Femur (tissue), 1 donor: ENCODE measurements at regions not wholly inside any gene's neighbourhood (a gene's known extent, or its start where the extent isn't known, plus 50 kb on each side); places are given as distances from the start of the nearest gene placed in this dataset.

Experiments
- DNase-seq: peaks from one replicate; pipeline ENCODE4 v3.0.0-alpha.2; 2017

DNA sequence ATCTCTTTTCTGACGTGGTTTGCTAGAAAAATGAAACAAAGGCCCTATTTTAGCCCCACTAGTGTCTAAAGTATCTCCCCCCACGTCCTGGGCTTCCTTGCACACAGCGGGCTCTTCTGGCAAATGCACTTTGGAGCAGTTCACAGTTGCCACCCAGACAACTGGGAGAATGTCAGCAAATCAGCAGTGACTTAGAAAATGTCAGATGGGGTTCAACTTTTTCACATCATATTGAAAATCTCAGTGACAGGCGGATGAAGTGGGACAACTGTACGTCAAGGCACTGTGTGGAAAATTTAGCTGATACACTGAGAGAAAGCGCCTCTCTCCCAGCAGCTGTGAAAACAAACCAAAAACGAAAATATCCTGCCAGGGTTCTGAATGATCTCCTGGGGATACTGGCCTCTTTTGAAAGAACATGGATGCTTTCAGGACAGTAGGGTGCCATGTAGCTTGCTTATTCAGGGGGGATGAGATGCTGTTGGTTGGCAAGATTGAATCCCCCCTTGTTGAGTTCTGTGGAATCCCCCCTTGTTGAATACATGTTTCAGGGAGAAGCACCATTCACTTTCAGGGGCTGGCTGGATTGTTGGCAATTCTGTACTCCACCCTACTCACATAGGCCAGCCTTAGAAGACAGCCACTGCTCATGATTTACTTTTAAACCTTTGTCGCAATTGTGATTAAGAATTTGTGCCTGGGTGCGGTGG, 372.8 kb upstream of the CELF2 start:
- DNase-seq = no peak

DNA sequence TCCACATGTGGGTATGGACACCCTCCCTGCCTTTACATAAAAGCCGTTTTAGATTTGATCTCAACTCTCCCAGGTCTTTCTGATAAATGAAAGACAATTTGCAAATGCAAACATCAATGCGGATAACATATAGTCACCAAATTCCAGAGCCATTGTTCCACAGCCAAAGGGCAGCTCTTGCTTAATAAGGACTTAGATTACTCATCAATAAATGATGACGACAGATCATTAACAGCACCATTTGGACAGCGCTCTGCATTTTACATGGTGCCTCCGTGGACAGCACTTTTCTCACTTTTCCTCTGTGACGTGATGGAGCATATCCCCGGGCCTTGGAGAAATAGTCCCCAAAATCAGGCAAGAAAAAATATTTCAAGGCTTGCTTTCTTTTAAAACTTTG, 370.3 kb upstream of the CELF2 start:
- DNase-seq = no peak

DNA sequence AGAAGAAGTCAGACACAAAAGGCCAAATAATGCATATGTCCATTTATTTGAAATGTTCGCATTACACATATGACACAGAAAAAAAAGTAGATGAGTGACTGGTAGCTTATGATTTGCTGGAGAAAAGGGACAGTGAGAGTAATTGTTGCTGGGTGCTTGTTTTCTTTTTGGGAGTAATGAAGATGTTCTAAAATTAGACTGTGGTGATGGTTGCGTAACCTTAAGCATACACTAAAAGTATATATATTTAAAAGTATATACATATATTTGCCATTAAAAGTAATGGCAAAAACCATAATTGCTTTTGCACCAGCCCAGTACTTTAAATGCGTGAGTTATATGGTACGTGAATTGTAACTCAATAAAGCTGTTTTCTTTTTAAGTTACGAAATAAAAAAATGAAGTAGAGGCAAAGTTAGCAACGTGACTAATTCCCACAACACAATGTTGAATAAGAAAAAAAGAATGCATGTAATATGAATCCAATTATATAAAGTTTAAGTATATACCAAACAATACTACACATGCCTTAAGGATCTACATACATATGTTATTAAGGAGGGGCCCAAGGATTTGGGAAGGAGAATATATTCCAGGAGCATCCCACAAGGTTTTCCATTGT, 360.4 kb upstream of the CELF2 start:
- DNase-seq = no peak

DNA sequence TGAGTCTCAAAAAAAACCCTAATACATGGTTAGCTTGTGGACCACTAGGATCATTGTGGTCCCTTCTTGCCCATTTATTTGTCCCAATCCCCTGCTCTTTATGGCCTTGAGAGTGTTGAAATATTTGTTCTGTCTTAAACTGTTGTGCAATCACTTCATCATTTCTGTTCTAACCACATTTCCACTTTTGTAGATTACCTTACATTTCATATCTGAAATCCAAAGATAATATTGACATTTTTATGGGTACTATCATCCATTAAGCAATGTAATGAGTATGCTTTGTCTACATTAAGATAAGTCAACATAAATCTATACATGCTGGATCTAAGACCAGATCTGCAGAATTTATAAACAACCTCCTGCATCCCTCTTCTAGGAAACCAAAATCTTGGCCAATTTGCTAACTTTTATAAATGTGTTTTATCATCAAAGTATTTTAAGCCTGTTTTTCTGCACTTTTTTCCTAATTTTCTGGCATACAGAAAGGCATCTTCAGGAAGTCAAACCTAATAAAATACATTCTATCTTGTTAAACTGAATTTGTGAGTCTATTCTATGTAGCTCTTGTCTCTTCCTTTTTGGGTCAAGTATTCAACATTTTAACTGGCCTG, 359.4 kb upstream of the CELF2 start:
- no peak for DNase-seq

DNA sequence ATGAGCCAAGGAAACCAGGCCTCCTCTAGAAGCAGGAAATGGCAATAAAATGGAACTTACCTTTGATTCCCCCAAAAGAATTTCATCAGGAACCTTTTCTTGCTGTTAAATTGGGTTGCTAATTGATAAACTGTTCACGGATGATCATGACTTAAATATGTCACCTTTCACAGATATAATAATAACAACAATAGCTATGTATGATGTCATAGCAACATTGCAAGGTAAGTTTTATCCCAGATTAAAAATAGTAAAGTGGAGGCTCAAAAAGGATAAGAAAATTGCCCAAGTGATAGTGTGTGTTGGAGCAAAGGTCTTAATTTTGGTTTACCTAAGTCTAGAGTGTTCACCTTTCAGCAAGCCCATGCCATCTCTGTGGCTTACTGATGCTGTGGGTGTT, 357.6 kb upstream of the CELF2 start:
- no peak for DNase-seq

DNA sequence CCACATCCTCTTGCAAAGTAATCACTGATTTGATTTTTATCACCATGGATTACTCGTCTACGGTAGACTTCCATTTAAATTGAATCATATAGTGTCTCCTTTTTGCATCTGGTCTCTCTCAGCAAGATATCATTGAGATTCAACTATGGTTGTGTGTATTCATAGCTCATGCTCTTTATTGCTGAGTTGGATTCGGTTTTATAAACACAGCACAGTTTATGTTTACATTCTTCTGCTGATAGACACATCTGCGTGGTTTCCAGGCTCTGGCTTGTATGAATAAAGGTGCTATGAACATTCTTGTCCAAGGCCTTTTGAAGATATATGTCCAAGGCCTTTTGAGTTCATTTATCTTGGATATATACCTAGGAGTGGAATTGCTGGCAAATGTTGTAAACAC, 356.5 kb upstream of the CELF2 start:
- DNase-seq = no peak

DNA sequence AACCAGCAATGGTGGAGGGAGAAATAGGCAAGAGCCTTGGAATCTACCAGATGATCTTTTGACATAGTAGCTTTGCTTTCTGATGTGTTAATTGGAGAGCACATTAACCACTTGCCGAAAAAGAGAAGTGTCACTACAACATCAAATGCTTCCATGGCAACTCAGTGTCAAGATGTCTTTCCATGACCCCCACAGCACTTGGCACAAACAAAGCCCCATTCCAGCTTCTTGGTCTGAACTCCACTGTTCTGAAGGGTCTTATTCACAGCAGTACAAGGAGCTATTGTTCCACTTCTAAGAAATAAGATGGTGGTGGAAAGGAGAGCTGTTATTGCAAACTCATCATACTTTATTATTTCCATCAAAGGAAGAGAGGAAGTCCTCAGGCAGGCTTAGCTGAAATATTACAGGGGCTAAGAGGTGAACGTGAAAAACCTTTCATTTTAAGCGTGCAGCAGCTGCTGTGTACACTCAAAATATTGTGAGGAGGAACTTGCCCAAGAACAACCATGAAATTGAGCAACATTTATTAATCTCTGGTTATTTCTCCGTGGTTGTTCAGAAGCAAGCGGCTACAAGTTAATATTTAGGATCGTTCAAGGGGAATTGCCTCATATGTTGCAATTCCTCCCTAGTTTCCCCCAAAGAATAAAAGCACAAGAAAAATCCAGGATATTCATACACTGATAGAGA, 354.8 kb upstream of the CELF2 start:
- DNase-seq = peak; percentile 23

DNA sequence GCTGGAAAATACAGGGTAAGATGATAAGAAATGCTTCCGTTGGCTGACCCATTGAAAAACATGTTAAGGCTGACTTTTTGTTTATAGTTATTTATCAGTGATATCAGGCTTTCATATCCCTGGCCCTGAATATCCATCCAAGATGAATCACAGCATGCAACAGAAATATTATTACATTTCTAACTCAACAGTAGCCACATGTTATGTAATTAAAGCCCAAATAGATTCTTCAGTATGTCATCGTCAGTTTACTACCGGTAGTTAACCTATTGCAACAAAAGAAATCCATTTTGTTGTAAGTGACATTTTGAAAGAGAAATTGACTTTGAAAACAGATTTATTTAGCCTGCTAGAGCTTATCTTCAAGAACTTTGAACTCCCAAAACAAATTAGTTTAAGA, 354.1 kb upstream of the CELF2 start:
- DNase-seq = no peak

DNA sequence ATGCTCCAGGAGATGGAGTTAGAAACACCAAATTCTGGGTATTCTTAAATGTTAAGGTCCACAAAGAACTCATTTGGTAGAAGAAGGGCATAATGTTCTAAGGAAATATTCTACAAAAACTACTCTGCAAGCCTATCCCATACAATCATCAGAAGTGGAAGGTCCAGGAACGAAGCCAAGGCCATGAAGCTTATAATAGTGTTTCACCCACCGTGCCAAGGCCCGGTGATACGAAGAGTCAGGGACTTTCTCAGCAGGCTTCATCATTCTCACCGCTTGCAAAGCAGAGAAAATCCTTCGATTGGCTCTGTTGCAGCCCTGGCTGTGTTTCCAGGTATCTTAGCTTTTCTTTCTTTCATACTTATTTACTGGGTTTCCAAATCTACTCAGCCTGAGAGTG, 351.9 kb upstream of the CELF2 start:
- DNase-seq = no peak

DNA sequence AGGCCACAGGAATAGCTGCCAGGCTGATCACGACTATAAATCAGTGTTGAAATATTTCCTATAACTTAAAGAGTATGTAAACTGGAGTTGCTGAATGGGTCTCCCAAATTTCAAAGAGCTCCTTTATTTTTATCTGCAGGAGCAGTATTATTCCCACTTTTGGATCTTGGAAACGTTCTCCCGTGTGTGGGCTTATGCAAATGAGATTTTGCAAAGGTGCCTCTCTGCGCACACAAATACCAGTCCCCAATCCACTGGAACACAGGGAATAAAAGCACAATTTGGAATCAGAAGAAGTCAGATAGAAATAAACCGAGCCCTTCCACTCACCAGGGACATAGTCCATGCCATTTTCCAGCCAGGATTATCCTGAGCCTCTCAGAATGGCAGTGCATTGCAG, 350.2 kb upstream of the CELF2 start:
- no peak for DNase-seq

DNA sequence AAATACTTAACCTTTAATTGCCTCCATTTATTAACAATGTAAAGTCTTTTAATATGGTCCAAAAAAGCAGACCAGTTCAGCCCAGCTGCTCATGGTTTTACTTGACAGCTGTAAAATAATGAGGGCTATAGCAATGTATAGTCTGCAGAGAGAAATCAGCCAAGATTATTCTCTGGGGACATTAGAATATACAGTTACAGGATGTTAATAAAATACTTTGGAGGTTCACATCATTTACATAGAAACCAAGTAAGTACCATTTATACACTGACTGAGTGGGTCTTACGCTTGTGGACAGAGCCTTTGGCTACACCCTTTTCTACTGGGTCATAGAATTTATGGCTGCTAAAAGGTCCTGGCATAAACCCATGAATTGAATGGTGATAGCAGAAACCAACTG, 340.7 kb upstream of the CELF2 start:
- no peak for DNase-seq

DNA sequence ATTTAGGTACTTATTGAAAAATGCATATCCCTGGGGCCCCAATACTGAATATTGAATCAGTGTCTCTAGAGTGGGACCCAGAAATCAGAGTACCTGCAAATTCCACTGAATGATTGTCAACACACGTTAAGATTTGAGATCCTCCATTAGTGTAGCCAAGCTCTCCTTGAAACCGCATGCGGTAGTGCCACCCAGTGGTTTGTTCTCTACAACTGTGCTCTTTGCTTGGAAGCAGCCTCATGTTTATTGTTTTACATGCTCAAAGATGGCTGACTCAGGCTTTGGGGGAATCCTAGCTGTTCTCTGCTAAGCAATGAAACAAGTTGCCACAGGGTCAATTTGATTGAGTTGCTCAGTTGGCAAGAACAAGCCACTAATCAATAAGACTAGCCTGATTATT, 340.2 kb upstream of the CELF2 start:
- DNase-seq = peak; percentile 58

DNA sequence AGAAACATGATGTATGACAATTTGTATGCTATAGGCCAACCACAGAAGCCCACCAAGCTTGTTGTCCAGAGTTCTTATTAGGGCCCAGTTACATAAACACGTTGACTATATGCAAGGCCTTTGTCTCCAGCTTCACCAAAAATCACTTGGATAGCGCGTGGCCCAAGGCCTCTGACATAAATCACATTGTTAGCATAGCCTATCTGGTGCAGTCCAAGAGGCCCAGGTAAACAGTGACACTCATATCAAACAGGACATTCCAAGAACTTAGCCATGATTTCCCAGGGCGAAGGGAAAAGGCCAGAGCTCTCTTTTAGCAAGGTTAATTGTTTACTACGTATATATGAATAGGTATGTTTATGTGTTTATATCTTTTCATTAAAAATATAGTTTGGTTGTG, 337.2 kb upstream of the CELF2 start:
- DNase-seq = no peak

DNA sequence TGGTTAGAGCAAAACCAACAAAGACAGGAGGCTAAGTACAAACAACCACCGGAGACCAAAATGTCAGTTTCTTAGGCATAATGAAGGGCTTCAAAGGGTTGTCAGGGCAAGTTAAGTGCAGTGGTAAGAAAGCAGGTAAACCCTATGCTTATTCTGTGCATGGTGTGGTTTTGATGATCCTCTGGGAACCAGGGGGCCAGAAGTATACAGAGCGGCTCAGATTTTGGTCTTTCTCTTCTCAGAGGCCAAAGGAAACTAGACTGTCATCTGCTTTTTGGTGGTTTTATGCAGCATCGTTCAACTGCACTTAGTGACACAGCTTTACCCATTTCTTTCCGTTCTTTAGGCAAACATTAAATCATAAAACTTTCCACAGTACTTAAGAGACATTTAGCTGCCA, 332.7 kb upstream of the CELF2 start:
- DNase-seq = peak; percentile 21

DNA sequence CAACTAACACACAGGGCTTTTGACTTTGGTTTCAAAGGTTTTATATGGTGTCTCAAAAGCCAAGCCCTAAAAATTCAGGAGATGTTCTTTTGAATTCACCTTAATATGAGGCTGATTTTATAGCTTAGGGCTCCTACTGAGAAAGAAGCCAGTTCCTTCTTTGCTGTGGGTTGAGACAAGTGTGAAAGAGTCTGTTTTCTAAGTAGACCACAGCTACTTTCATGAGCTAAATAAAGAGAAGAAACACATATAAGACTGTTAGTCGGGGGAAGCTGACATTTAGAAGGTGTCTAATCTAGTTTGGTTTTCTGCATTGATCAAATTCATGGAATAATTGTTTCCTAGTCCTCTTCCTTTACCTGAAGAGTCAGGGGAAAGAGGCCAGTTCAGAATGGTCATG, 332.1 kb upstream of the CELF2 start:
- no peak for DNase-seq

DNA sequence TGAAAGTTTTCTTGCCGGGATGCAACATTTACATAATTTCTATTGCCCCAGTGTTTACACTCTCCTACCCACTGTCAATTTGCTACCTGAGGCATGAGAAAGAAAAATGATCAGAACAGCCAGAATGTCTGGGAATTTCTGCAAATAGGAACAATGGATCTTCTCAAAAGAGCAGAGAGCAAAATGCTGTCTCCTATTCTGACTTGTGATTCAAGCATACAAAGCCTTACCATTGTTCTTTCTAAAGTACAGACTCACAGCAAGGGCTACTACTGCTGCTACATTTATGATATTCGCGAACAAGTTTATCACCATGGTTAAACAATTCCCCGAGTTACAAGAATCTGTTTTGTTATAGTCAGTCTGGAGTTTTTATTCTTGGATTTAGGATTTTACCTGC, 329.9 kb upstream of the CELF2 start:
- no peak for DNase-seq

DNA sequence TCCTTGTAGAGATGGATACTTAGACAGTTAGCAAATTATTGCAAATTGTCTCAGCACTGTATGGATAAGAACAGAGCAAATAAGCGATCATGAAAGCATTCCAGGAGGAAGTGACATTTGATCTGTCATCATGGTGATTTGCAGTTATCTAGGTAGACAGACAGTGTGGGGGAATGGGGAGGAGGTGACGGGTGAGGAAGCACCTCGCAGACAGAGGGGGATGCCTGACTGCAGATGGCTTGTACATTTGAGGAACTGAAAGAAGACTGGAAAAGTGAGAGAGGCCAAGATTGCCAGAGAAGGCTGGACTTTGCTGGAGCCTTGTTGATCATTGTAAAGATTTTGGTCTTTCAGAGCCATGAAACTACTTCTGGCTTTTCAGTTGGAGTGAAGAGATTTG, 318.2 kb upstream of the CELF2 start:
- no peak for DNase-seq

DNA sequence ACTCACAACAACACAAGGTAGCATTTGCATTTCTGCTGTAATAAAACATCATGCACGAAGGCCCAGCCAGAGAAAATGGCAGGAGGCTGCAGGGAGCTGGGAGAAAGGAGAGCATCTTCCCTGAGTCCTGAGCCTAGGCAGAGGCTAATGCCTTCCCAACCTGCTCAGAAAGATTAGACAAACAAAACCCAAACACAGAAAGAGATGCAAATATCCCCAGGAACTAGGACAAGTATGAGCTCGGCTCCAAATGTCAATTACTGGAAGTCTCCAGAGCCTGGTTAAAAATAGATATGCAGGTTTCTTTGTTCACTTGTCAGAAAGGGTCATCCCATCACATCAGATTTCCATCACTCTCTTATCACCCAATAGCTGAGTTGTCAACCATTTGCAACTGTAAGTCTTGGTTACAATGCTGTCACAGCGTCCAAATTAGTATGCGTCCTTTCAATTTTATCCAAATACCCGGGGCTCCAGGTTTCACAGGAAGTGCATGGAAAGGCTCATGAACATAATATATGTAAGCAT, 316.5 kb upstream of the CELF2 start:
- DNase-seq = no peak

DNA sequence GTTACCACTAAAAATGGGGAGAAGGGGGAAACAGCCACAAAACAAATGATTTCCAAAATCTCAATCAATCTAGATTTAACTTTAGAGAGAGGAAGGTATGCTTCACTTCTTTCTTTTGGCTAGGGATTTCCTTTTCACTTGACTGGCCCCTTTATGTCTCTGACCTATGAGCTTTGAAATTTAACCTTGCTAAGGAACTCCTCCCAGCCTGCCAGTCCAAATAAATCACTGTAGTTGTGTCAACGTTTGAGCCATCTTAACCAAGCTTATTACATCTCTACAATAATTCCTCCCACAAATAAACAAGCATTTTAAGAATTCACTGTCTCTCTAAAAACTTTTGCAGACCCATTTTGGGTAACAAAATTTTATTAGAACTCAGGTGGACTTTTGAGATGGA, 315.5 kb upstream of the CELF2 start:
- no peak for DNase-seq

DNA sequence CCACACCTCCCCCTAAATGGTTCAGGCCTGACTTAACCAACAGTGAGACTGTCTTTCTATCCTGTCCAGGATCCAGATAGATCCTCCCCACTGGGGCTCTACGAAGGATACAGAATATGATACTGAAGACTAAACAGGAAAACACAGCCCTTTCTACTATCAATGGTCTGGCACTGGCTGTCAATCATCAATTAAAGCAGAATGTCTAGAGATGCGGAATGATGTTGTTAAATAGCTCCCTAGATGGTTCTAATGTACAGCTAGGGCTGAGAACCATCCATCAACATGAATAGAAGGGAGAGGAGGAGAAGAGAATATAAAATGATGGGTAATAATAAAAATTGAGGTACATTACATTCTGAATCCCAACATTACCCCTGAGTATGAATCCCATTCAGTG, 314.3 kb upstream of the CELF2 start:
- no peak for DNase-seq

DNA sequence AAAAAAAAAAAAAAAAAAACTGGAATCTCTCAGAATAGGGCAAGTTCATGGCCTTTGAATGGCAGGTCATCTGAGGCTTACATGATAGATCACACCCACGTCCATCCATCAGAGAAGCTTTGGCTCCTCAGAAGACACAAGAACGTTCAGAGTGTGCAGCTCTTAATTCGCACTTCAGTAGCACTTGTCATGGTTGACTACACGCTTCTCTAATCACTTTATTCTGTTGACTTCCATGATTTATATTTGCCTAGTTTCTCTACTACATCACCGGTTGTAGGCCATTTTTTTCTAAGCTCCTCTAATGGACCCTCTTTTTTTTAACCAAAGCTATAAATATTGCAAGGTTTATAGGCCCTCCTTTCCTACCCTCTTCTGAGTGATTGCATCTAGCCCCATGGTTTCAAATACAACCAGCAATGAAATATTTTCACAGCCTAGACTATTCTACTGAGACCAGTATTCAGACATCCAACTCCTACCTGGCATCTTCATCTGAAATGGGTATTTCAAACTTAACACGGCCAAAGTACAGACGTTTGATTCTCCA, 305.4 kb upstream of the CELF2 start:
- DNase-seq = no peak

DNA sequence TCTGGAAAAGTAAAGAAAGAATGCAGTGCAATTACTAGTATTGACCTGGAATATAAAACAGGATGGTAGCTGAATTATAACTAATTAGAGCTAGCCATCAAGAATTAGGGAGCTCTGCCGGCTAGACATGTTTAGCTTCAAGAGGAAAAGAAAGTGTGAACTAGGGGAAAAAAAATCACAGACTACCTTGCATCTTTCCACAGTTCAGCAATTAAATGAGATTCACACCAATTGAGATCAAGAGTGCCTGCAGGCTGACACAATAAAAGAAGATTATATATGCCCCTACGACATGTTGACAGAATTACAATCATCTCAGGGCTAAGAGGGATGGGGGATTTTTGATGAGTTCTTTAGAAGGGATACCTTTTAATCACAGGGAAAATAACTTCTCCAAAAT, 303.3 kb upstream of the CELF2 start:
- DNase-seq = no peak

DNA sequence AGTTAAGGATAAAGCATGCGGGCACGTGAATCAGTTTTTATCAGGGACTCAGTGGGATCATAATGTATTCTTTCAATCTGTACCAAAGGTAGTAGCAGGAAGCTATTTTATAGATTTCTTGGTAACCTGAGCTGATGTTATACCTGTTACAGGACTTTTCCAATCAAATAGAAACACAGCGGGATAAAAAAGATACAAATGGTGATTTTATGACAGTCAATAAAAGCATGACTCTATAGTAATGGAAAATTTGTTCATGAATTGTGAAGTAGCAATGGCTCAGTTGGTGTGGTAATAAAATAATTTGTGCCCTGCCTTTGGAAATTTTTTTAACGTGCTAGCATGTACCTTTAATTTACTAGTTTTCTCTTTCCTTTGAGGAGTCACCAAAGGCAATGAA, 300.7 kb upstream of the CELF2 start:
- DNase-seq = no peak

DNA sequence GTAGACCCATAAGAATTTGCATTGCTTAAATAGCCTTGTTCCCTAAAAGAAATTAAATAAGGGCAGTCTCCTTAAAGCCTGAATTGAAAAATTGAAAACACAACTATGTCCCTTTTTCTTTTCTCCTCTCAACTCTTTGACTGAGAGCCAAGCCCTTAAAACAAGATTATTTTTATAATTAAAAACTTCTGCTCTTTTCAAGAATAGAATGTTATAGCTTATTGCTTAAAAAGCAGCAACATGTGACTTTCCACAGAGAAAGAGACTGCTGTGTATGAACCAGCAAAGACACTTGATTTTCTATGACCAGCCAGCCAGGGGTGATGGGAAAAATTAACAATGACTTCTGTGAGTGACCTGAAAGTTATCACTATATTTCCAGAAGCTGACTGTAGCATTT, 295.2 kb upstream of the CELF2 start:
- DNase-seq = no peak
